Heart left ventricle (tissue), 16 donors: ENCODE measurements at regions not wholly inside any gene's neighbourhood (a gene's known extent, or its start where the extent isn't known, plus 50 kb on each side); places are given as distances from the start of the nearest gene placed in this dataset.

Source experiments
- ATAC-seq, 4 donors: fragments of 200-7000 bp; cut with Tn5 transposase; one replicate each; pipeline ENCODE4 v1.9.1; 2020 to 2022; ENCODE audit warnings: moderate library complexity in 4 of 4, mild to moderate bottlenecking in 3 of 4, moderate number of reproducible peaks in 1 of 4
- DNase-seq, 5 donors: peaks; one replicate each; pipeline ENCODE4 v3.0.0-alpha.2; 2020
- H3K27ac ChIP-seq, 12 donors: fragments of 200-600 bp; sonication (generic) in 4 of 12; one replicate each; pipeline versions ENCODE4 v1.5.0 to v1.8.0; 2016 to 2022; ENCODE audit warnings: mild to moderate bottlenecking in 2 of 12
- H3K27me3 ChIP-seq, 9 donors: fragments of 200-600 bp; sonication (generic) in 2 of 9; one replicate each; pipeline versions ENCODE4 v1.5.1 to v1.8.0; 2016 to 2022; ENCODE audit warnings: mild to moderate bottlenecking in 3 of 9
- H3K36me3 ChIP-seq, 9 donors: fragments of 200-600 bp; sonication (generic) in 2 of 9; one replicate each; pipeline versions ENCODE4 v1.5.0 to v1.8.0; 2018 to 2022; ENCODE audit warnings: mild to moderate bottlenecking in 2 of 9
- H3K4me1 ChIP-seq, 12 donors: fragments of 200-600 bp; sonication (generic) in 4 of 12; one replicate each; pipeline versions ENCODE4 v1.5.0 to v1.8.0; 2016 to 2022; ENCODE audit warnings: mild to moderate bottlenecking in 3 of 12
- H3K4me3 ChIP-seq, 12 donors: fragments of 200-600 bp; sonication (generic) in 4 of 12; one replicate each; pipeline versions ENCODE4 v1.5.0 to v1.8.0; 2017 to 2022; ENCODE audit warnings: mild to moderate bottlenecking in 9 of 12, moderate library complexity in 4 of 12
- H3K9me3 ChIP-seq, 12 donors: fragments of 200-600 bp; sonication (generic) in 4 of 12; one replicate each; pipeline versions ENCODE4 v1.5.0 to v1.8.0; 2016 to 2022; ENCODE audit warnings: mild to moderate bottlenecking in 1 of 12
- POLR2A ChIP-seq, 2 donors: fragments of 450-650 bp; IDR thresholded peaks; one replicate each; pipeline ENCODE4 v1.6.1; 2017; ENCODE audit warnings: antibody characterized with exemption in 2 of 2, mild to moderate bottlenecking in 2 of 2, moderate library complexity in 2 of 2
- WGBS, 4 donors: extraction: QIAGEN DNeasy Blood & Tissue Kit in 2 of 4; methylation state at CpG; one replicate each; pipeline versions ENCODE4 v1.1.5 to v1.1.7; 2013 to 2018; 5-methylcytosine and 5-hydroxymethylcytosine counted together
- intact Hi-C, 10 donors: fragments of 100-400 bp; cut with DNase I; formaldehyde crosslinking; loops; one replicate each; pipeline versions ENCODE4 v1.11.1 to v1.14.2; 2022
- TF ChIP-seq, protein P1 (sequence below), 12 donors: fragments of 200-600 bp; sonication (generic) in 4 of 12; IDR thresholded peaks; one replicate each; pipeline versions ENCODE4 v1.5.0 to v1.8.0; 2018 to 2022; ENCODE audit warnings: antibody characterized with exemption in 12 of 12, mild to moderate bottlenecking in 5 of 12
- donor health status: ischemic (EF 13 %, LVEDD 7.1; RV severe dilation, severe dysfunction).
- donor health status: healthy with polysubstance abuse.
- donor health status: DM: no; HTN: yes; CAD: no.
- donor health status: DM: no; HTN: no; CAD: no.
- donor health status: ischemic (EF 25% LVEDD 6.9; RV normal size, moderate dysfunction).
- donor health status: ischemic (EF 25% LVEDD 5.7; RV mildly dilated, moderate dysfunction).
- donor health status: healthy.
- donor health status: DM: yes; HTN: yes; CAD: no.
- donor health status: ischemic (EF 35%, LVEDD 5.7; RV mildly dilated, moderate dysfunction).
- donor health status: nonischemic (EF 11% LVEDD 7.7; RV severe dilation, severe dysfunction).
- donor health status: DM: yes; HTN: yes; CAD: no.
- donor health status: PGD.
- donor health status: ischemic (EF 29% LVEDD 5.4; RV normal size, mild dysfunction).
- donor health status: nonischemic (EF 23%, LVEDD 6.1; RV moderate dilation, normal function).

DNA sequence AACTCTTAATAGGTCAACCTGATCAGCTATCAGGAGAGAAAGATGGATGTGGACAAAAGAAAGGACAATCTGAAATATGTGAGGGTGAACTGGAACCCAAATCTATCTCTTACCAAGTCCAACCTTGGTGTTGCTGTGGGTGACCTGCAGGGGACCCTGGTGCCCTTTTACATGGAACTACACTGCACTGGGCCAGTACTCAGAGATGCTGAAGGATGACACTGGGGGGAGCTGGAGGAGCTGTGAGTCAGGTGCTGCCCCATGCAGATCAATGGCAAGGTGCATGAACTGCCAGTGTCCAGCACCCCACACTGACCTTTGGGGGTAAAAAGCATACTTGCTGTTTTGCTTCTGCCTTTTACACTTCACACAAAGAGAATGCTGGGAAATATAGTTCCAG is 55.6 kb upstream of the TBC1D5 start:
- Histone ChIP-seq H3K4me1 (no peaks in the 10 kb centered on the region), H3K27me3 (no peaks in the 10 kb centered on the region), H3K36me3 (no peaks in the 10 kb centered on the region), H3K27ac (no peak overlapping the region), H3K9me3 (peaks cover 0 to under 1% (median 0%) of the 10 kb centered on the region in 12 donors), H3K4me3 (no peak overlapping the region)
- intact Hi-C loops: no loop called here
- no peak for DNase-seq
- TF ChIP-seq, protein P1, sequence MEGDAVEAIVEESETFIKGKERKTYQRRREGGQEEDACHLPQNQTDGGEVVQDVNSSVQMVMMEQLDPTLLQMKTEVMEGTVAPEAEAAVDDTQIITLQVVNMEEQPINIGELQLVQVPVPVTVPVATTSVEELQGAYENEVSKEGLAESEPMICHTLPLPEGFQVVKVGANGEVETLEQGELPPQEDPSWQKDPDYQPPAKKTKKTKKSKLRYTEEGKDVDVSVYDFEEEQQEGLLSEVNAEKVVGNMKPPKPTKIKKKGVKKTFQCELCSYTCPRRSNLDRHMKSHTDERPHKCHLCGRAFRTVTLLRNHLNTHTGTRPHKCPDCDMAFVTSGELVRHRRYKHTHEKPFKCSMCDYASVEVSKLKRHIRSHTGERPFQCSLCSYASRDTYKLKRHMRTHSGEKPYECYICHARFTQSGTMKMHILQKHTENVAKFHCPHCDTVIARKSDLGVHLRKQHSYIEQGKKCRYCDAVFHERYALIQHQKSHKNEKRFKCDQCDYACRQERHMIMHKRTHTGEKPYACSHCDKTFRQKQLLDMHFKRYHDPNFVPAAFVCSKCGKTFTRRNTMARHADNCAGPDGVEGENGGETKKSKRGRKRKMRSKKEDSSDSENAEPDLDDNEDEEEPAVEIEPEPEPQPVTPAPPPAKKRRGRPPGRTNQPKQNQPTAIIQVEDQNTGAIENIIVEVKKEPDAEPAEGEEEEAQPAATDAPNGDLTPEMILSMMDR (IDR thresholded peaks at IDR 0.05): no peak
- TF ChIP-seq POLR2A (IDR thresholded peaks at IDR 0.05): no peak
- ATAC-seq: no peak

- DNase-seq: no peak
- intact Hi-C loops: no loop called here
- TF ChIP-seq, protein P1 (IDR thresholded peaks at IDR 0.05): no peak
- no peak for TF ChIP-seq POLR2A (IDR thresholded peaks at IDR 0.05)
- Histone ChIP-seq H3K27ac (no peak overlapping the region), H3K27me3 (no peaks in the 10 kb centered on the region), H3K4me1 (no peaks in the 10 kb centered on the region), H3K36me3 (no peaks in the 10 kb centered on the region), H3K4me3 (no peak overlapping the region), H3K9me3 (peaks cover 0 to 15% (median 0%) of the 10 kb centered on the region in 12 donors)
- WGBS, 4 donors: 78 to 85% (median 79%) methylated on average over 3 of the region's 3 CpGs
- no peak for ATAC-seq
Observed at GRCh38 chr3:17795711-17796110, 53.3 kb upstream of the TBC1D5 start.

- Histone ChIP-seq H3K4me3 (no peak overlapping the region), H3K27me3 (no peaks in the 10 kb centered on the region), H3K36me3 (no peaks in the 10 kb centered on the region), H3K9me3 (peaks cover 0 to 15% (median 0%) of the 10 kb centered on the region in 12 donors), H3K27ac (no peak overlapping the region), H3K4me1 (no peaks in the 10 kb centered on the region)
- ATAC-seq: no peak
- intact Hi-C loops: no loop called here
- TF ChIP-seq, protein P1 (IDR thresholded peaks at IDR 0.05): no peak
- no peak for TF ChIP-seq POLR2A (IDR thresholded peaks at IDR 0.05)
- 83 to 91% (median 84%) methylated on average over 1 of the region's 1 CpG for WGBS, 4 donors
- DNase-seq: no peak
Observed at GRCh38 chr3:17795280-17795679, 52.8 kb upstream of the TBC1D5 start.

DNA sequence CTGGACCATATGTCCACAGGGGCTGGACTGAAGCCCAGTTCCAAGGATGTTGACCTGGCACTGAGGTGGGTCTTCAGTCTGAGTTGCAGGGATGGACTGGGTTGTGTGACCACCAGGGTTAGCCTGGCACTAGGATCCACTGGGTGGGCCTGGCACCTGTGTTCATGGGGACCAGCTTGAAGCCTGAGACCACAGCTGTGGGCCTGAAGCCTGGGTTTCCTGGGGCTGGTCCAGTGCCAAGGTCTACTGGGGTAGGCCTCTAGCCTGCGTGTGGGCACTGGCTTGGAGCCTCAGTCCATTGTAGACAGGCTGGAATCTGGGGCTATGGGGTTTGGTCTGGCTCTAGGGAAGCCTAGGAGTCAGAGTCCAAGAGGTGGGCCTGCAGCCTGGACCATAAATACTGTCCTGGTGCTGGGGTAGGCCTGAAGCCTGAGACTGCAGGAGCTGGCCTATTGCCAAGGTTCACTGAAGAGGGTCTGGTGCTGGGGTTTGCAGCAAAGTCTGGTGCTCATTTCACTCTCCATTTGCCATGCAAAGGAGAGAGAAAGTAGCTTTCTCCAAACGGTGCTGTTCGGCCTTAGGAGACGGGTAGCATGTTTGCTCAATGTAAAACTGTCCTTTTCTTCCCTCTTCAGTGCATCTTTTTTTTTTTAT is 51.2 kb upstream of the TBC1D5 start:
- ATAC-seq (no peak), DNase-seq (no peak)
- no peaks in the 10 kb centered on the region for H3K4me1 ChIP-seq
- no peaks in the 10 kb centered on the region for H3K36me3 ChIP-seq
- H3K9me3 ChIP-seq: peaks cover 0 to 15% (median 2%) of the 10 kb centered on the region in 12 donors
- H3K27ac ChIP-seq: no peak overlapping the region
- intact Hi-C loops: no loop called here
- TF ChIP-seq, protein P1 (IDR thresholded peaks at IDR 0.05): no peak
- no peak for TF ChIP-seq POLR2A (IDR thresholded peaks at IDR 0.05)
- H3K27me3 ChIP-seq: no peaks in the 10 kb centered on the region
- H3K4me3 ChIP-seq: no peak overlapping the region
- WGBS, 4 donors: 84 to 94% (median 89%) methylated on average over 3 to 4 of the region's 4 CpGs
